GM19324 (cell line): ENCODE measurements at regions not wholly inside any gene's neighbourhood (a gene's known extent, or its start where the extent isn't known, plus 50 kb on each side); places are given as distances from the start of the nearest gene placed in this dataset.
"Not testable (repeated sequence)": the region's sequence is repeated elsewhere in the genome, so short reads cannot be mapped to it uniquely, and the experiment has no call there.

Experiments used
- ATAC-seq: cut with Tn5 transposase; IDR thresholded peaks from one replicate; pipeline ENCODE4 v1.9.1; 2021; ENCODE audit warnings: mild to moderate bottlenecking, moderate library complexity; ENCODE audit not compliant: unreplicated experiment, low FRiP score

DNA sequence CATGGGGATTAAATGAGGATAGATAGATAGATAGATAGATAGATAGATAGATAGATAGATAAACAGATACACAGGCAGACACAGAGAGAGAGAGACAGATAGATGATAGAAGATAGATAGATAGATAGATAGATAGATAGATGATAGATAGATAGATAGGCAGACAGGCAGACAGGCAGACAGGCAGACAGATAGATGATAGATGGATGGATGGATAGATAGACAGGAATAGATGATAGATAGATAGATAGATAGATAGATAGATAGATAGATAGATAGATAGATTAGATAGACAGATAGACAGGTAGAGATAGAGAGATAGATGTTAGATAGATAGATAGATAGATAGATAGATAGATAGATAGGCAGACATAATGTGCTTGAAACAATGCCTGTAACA, 137.3 kb downstream of the MED10 start:
- ATAC-seq: not testable (repeated sequence)

DNA sequence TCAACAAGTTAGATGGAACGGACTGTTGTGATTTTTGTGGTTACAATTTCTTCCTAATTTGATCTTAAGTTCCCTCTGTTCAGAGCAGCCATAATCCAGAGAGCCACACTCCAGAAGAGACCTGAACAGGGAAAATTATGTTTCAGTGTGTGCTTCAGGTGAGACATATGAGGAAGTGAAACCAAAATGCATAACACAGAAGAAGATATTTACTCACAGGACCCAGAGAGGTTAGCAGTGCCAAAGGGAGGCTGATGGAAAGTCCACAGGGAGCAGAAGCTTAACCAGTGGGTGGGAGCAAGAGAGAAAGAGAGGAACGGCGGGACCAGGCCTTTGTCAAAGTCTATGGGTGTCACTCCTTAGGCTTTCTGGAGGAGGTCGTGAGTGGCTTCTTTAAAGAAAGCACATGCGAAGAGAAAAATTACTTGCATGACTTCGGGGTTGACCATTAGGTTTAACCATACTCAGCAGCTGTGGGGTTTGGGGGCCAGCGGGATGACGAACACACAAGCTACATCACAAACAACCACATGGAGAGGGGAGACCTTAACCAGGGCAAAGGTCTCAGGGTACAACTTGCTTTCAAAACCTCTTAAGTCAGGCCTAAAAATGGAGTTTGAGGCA, 141.4 kb downstream of the MED10 start:
- ATAC-seq: no peak

DNA sequence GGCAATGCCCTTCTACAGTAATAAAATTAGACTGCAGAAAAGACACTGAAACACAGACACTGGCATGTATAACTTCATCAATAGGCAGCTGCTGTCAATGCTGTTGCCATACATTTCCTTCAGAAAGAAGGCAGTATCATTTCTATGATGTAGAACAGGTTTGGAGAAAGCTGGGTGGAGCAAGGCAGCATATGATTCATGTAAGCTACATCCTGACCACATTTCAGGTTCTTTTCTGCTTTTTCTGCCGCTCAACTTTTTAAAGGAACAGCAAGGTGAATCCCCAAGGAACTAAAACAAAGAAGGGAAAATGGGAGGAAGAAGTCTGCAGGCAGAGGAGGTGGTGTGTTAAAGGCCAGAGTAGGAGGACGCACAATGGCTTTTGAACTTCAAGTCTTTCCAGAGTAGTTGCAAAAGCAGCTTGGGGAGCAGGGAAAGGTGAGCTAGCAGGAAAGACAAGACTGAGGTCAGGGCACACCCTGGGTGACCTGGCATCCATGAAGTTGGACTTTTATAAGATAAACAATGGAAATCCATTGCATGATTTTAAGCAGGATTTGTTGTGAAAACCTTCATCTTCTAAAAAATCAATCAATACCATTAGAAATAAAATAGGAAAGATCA, 142.1 kb downstream of the MED10 start:
- ATAC-seq: no peak

DNA sequence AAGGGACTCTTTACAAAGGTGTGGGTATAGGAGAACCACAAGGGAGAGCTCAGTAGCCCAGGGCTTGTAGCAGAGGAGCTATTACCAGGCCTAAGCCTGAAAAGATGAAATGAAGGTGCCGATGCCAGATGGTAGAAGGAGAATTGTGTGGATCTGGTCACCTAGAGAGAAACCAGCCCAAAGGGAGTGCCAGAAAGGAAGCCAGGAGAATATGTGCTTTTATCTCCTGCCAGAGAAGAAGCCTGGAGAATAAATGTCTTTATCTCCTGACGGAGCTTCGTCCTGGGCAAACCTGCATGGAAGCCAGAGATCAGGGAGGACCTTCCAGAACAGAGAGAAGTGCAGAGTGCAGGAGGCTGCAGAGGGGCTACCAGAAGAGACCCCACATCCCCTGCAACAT, 142.6 kb downstream of the MED10 start:
- ATAC-seq: no peak

DNA sequence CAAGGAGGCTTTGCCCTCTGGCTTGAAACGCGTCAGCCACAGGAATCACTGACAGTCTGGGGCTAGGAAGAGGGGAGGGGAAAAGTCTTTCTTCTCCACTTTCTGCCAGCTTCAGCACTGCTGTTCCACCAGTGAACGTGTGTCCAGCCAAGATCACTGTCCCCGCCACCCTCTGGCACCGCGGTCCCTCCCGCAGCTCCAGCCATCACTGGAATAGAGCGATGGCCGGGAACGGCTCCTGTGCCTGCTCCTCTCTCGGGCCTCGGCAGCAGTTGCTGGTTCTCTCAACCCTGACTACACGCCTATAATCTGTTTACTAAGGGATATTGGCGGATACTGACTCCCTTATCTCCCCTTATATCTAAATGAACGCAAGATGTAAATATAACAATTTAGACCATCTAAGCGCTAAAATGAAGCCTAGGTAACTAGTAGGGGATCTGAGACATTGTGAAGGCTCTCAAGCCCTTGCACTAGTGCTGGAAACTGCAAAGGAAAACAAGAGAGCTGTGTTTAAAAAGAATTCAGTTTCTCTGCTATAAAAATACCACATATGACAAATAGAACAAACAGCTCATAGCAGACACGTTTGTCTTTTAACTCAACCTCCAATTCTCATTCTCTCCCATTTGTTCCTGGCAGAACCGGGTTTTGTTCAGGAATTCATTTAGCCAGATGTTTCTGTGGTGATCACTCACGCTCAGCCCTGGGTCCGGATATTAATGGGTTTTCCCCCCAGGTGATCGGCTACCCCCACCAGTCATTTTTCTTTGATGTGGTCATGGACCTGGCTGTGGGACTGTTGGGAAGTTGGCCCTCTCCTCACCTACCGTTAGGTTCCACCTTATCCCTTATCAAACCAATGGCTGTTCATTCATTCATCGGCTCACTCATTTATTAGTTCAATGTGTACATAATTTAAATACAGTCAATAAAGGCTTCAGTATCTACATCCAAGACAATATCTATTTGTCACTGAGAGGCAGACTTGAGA, 149.8 kb downstream of the MED10 start:
- no peak for ATAC-seq

DNA sequence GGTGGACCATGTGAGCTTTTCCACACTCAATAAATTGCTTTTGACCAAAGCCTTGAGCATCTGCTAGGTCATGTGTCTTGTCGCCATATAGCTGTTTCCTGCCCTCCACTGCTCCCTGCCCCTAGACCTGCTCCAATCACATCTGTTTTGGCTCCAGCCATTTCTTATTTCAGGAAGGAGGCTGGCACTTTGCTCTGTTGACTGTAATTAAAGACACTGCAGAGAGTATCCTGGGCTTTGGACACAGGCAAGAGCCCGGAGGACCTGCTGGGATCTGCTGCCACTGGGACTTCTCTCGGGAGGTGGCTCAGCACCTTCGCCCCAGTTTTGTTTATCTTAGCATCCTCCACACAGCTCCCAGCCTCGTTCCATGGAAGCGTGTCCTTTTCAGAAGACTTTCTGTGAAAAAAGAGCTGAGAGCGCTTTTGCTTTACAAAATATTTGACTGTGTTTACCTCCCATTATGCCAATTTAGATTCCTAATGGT, 153.2 kb downstream of the MED10 start:
- no peak for ATAC-seq

DNA sequence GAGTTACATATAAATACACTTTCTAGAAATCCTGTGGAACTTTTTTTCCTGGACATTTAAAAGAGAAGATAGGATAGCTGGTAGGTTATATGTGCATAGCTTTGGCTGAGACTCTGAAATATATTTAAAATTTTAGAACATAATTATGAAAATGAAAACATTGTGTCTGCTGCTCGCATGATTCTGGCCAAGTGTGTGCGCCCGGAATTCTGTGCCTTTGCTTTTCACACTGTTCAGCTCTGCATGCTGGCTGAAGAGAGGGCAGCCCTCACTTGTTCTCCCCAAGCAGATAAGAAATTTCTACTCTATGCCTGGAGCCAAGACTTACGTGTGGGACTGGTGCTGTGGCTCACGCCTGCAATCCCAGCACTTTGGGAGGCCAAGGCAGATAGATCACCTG, 153.9 kb downstream of the MED10 start:
- no peak for ATAC-seq

DNA sequence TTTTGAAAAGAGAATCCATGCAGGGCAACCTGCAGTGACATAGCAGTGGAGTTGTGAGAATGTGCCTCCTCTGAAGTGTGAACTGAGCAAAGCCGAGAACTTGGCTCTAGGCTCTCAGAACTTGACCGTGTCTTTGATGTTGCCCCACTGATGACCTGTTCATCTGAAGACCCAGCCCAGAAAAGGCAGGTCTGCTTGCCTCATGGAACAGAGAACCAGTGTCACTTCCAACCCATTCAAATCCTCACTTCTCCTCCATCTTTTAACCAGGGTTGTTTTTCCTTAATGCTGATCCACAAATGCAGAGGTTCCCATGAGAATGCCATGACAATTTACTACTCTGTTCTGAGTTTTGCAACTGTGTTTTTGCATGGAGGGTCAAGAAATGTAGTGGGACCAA, 155.4 kb downstream of the MED10 start:
- no peak for ATAC-seq

DNA sequence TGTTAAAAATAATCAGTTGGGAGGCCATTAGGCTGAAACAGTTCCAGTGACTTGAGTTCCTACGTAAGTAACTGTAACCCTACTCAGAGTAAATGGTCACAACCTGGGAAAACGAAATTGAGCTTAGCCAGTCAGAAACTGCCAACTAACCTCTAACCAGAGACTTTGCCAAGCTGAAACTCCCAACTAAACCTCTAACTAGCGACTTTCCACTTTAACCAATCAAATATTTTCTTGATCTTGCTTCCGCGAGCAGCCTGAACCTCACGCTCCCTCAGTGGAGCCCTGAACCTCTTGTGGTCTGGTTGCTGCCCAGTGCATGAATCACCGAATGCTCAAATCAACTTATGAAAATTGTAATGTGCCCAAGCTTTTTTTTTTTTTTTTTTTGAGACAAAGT, 156.2 kb downstream of the MED10 start:
- no peak for ATAC-seq

DNA sequence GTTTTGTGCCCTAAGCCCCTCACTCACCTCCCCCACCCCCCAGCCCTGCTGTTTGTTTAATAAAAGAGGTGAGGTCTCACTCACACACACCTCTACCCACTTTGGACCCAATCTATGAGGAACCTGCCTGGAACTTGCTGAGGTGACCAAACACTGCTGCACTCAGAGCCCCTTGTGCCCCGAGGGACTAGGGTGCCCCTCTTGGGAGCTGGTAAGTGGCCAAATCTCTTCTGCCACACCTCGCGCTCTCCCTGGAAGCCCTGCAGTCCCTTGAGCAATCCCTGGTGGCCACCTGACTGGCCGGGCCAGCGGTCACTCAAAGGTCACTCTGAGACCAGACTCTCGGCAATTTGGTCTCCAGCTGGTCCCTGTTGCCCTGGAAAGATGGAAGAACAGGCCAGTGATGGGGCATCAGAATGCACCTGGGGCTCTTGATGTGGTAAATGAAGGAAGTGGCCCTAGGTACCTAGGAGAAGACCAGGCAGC, 157.2 kb downstream of the MED10 start:
- no peak for ATAC-seq

DNA sequence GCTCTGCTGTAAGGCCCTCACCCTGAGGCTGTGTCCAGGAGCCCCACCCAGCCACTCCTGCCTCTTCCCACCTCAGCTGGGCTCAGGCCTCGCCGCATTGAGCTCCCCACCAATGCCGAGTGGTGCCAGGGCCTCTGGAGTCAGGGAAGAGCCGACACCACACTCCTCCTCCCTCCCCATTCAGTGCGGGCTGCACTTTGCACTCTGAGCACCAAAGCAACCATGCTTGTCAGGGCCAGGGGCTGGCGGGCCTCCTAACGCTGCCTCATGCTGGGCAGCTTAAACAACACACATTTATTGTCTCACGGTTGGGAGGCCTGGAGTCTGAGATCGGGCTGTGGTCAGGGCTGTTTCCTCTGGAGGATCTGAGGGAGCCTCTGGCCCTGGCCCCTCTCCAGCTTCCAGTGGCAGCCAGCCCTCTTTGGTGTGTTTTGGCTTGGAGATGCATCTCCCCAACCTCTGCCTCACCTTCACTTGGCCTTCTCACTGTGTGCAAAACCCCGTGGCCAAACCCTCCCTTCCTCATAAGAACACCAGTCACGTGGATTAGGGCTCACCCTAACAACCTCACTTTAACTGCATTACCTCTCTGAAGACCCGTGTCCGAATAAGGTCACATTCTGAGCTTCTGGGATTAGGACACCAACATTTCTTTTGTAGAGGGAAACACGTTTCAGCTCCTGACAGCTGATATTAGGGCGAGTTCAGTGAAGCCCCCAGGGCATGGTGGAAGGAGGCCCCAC, 157.8 kb downstream of the MED10 start:
- ATAC-seq: no peak

DNA sequence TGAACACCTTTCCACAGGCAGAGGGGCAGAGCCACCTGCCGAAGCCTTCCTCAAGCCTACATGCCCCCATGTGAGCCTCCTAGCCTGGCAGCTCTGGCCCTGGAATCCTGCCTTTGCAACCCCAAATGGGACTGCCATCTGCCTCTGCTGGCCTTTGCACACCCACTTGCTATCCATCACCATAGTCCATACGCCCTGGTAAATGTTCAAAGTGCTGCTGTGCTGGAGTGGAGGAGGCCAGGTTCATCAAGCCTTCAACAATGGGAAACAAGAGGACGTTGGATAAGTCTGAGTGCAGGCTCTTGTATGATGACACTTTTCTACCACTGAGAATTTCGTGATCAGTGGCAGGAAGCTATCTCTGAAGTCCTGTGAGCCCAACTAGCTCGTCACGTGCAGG, 159.8 kb downstream of the MED10 start:
- no peak for ATAC-seq

DNA sequence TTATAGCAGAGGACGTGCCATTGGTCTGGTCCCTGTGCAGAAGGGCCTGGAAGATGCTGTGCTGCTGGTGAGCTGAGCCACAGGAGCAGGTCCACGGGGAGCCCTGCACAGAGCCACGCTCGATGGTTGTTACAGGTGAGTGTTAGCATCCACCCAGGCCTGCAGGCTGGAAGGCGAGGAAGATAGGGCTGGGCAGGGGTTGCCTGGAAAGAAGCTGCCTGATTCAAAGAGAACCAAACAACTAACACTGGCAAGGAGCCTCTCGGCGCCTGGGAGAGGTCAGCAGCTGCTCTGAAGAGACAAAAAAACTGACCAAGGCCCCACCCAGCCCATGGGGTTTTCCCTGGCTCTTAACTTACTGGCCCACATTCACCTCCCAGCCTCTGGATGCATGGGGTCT, 160.2 kb downstream of the MED10 start:
- no peak for ATAC-seq

DNA sequence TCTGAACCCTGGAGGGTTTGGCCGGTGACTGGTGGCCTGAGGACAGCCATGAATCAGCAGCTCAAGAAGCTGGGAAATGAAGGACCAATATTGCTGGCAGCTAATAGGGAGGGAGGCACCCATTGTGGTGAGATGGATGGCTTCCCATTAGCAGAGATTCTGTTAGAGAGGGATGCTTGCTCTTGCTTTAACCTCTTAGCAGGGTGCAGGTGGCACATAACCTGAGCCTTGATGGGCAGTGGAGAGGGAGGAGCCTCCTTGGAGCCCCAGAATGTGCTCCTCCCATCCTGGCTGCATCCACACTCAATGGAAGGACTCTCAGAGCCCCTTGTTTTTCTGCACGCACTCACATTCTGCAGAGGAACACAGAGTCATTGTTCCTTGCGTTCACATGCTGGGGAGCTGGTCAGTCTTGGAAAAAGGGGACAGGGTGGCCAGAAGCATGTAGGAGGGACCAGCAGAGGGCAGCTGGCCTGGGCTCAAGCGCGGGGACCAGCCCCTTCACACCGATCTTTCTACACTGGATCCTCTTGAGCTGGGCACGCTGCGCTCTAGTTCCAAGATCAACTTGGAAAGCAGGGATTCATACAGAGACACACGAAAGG, 161.8 kb downstream of the MED10 start:
- no peak for ATAC-seq

DNA sequence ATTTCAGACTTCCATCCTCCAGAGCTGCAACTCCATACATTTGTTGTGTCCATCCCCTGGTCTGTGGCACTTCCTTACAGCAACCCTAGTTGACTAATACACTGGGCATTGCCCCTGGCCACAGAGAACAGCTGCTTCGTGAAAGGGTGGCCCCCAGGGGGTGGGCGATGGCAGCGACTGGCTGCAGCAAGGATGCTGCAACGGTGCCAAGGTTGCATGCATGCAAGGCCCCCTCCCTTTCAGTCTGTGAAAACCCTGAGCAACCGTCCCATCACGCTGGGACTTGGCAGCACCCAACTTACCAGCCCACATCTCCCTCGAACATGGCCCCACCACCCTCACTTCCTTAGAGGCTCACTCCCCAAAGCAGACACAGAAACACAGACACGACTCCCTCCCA, 162.5 kb downstream of the MED10 start:
- no peak for ATAC-seq

DNA sequence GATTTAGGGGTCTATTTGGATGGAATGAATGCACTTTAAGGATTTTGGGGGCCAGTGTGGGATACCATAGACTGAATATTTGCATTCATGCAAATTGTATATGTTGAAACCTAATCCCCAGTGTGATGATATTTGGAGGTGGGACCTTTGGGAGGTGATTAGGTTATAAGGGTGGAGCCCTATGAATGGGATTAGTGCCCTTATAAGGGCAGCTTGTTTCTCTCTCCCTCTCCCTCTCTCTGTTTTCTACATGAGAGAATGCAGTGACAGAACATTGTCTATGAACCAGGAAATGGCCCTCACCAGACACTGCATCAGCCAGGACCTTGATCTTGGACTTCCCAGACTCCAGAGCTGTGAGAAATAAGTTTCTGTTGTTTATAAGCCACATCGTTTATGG, 166.1 kb downstream of the MED10 start:
- ATAC-seq: no peak

DNA sequence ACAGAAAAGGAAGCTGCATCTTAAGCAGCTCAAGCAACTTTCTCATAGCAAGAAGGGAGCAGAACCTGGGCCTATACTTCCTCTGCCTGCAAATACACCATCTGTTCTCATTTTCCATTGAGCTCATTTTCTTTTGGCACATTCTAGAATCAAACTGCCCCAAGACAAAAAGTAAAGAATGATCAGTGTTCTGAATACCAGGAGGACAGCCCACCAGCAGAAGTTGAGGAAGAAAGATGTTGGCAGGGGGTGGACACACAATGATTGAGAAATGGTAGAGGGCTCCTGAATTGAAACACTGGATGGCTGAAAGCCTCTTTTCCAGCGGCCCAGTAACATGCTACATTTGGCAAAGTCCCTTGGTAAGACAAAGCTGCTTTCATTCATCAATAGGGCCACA, 171.8 kb downstream of the MED10 start:
- ATAC-seq: no peak

DNA sequence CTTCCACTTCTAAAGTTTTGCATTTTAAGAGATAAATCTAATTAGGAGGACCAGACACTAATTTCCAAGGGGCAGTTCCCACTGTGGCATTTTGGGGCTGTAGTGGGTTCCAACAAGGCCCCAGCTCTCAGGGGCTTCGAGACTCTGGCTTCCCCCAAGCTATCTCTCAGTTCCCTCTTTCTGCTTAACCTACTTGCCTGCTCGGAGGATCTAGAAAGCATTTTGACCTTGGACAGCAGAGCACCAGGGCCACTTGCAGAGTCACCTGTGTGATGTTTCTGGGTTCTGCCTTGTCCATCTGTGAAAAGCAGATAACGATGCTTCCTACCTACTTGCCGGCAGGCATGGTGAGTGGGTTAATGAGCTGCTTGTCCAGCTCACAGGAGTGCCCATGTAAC, 175.4 kb downstream of the MED10 start:
- ATAC-seq: no peak

DNA sequence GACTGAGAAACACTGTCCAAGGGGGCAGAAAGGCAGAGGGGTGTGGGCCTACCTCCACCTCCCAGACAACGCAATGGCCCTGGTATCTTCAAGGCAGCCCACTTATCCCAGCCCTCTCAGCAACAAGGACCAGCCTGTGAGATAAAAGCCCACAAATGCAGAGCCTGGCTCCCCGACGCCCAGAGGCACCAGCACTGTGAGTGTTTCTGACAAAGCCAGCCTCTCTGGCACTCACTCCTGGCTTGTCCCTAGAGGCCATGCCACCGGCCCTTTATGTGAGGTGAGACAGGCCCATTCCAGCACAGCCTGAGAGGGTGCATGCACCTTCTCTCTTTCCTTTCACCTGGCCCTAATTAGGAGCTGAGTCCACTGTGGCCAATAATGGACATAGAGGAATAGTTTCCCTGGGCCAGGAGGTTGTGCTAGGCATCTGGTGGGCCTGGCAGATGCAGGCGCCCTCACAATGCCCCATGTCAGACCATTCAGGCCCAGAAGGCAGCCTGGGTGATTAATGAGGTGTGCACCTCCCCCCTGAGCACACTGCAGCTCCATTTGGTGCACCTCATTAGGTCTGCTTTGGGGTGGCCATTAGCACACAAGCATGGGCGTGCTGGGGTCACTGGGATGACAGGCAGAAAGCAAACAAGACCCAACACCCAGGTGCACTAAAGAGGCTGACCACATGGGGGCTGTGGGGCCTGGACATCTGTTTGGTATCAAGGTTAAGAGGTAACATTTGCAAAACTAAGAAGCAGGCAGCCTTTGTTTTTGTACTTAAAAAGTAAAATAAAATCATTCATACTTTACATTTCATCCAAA, 176.0 kb downstream of the MED10 start:
- no peak for ATAC-seq
